Activated T-helper 1 cell treated with anti-CD3 and anti-CD28 coated beads, Interleukin-2, amount 50 U/mL, for 16 hours (primary cell): ENCODE measurements at regions not wholly inside any gene's neighbourhood (a gene's known extent, or its start where the extent isn't known, plus 50 kb on each side); places are given as distances from the start of the nearest gene placed in this dataset.
"Not testable (repeated sequence)": the region's sequence is repeated elsewhere in the genome, so short reads cannot be mapped to it uniquely, and the experiment has no call there.

Source experiments
- DNase-seq, 2 donors: peaks; one replicate each; pipeline ENCODE4 v3.0.0-alpha.2; 2020; ENCODE audit warnings: low read depth in 1 of 2, low spot score in 1 of 2

DNA sequence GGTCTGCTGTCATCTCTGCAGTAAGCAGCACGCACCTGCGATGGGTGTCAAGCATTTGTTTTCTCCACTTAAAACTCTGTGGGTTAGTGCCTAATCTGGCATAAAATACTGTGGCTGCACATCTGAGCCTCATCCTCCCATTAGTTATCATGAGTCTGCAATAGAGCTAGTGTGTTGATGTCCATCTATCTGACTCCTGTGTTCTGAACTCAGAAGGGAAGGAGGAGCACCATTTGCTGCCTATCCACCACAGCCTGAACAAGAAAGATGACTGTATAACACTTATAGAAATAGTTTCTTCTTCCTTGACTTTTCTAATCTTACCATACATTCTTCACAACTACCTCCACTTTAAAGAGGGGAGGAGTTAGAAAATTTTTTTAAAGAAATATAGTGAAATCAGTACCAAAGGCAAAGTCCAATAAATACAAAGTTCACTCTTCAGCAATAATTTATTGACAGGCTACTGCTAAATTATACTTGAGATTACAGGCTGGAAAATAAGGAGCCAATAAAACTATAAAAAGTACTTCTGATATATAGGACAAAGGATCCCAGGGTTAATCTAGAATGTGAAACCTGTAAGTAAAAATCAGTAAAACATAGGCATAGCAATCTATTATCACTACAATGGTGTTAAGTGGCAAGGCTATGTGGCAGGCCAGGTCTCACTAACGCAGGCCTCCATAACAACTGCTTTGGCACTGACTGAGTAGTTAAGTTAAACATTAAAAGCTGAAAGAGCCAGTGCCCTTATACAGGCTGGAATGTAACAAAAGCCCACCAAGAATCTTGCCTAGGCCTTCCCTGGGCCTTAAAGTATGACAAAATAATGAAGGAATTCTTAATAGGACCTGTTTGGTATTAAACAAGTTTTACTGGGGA is 70.2 kb downstream of the LGALS9C start:
- not testable (repeated sequence) for DNase-seq

DNA sequence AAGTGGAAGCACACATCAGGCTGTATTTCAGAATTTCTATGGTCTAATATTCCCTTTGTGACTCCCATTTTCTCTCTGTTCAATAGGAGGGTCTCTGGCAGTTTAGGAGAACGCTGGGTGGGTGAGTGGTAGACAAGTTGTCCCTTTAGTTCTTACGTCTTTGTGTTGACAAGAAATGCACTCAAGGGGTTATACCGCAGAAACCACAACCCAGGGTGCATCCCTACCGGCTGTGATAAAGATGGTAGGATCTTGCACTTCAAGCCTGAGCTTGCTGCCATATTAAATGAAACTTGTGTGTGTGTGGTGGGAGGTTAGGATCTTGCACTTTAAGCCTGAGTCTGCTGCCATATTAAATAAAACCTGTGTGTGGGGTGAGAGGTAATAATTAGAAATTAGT is 80.5 kb downstream of the LGALS9C start:
- DNase-seq = not testable (repeated sequence)

DNA sequence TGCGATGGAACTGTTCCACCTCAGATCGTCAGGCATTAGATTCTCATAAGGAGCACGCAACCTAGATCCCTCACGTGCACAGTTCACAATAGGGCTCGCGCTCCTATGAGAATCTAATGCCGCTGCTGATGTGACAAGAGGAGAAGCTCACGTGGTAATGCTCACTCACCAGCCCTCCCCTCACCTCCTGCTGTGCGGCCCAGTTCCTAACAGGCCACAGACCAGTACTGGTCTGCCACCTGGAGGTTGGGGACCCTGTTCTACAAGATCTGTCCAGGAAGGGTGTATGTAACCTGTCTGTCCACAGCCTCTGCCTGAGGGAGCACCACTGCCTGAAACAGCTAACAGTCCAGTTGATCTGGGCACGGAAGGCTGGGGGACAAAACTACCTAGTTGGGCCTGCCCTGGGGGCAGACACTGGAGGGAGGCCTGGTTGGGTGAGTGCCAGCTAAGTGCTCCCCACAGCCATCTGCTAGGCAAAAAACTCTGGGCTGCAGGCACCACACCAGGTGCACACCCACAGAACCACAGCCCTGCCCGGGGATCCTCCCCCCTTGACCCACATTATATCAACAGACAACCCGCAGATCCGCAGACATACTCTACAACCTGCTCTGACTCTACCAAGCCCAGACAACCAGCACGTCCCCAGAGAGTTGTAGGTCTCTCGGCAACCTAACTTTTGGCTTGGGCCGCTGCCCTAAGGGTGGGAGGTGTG is 80.7 kb downstream of the TBC1D28 start:
- not testable (repeated sequence) for DNase-seq

DNA sequence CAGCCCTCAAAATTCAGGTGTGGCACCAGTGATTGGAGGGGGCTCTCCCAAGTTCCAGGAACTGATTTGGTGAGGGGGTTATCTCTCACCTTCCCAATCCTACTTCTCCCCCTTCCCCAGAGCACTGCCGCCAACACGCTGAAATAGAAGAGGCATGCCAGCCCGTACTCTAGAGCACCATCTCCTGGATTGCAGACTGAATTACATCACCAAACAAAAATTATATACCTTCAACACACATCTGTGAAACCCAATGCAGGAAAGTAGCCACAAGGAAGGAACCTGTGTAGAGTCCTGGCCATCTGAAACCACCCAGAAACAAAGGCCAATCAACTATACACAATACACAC is 80.1 kb downstream of the TBC1D28 start:
- peak in 1 of 2 donors; percentile 4 for DNase-seq

DNA sequence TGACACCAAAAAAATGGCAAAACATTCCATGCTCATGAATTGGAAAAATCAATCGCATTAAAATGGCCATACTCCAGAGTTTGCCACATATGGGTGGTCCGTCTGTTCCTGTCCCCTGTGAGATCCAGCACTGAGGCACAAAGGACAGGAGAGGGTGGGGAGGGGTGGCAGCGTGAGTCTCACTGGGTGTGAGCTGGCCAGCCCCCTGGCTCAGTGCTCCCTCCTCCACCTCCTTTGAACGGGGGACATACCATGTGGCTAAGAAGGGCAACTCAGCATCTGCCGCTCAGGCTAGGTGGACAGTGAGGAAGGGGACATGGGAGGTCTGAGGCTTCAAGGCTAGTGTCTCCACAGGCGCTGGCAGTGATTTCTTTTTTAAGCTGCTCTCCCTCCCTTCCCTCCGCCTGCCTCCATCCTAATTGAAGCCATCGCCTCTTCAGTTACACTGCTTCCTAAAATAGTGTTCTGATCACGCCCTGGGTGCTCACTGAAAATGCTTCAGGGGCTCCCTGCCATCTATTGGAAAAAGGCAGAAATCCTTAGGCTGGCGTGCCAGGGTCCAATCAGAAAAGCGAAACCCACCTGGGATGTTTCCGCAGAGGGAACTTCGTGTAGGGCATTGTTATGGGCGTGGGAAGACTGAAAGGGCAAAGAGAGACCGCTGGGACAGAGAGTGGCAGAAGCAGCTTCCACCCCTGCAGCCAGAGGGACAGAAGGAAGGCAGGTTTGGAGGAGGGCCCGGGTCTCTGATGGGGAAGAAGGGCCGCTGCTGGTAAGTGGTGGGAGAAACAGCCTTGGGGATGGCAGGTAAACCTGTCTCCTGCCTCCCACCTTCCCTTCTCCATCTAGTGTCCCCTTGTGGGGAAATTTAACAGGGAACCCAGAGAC is 75.8 kb downstream of the TBC1D28 start:
- DNase-seq = not testable (repeated sequence)

DNA sequence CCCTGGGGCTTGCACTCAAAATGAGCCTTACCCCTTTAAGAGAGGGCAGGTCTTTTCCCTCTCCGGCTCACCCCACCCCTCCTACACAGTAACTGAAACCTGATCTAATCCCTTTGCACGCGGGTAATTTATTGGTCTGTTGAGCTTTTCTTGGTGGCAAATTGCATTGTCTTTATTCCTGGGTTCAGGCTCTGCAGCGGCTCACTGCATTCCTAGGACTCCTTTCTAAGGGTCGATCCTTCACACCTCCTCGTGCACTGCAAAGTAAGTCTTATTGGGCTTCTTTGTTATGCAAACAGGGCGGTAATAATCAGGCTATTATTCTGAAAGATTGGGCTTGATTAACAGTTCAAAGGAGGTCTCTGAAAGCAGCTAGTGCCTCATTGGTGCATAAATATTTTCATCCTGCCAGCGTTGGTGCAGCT is 74.7 kb downstream of the TBC1D28 start:
- DNase-seq = not testable (repeated sequence)

DNA sequence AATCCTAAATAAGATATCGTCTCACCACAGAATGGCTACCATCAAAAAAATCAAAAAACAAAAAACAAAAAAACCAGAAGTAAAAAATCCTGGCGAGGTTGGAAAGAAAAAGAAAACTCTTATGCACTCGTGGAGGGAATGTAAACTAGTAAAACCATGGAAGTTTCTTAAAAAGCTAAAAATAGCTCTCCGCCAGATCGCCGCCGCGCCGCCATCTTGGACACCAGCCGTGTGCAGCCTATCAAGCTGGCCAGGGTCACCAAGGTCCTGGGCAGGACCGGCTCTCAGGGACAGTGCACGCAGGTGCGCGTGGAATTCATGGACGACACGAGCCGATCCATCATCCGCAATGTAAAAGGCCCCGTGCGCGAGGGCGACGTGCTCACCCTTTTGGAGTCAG is 71.7 kb downstream of the TBC1D28 start:
- not testable (repeated sequence) for DNase-seq

DNA sequence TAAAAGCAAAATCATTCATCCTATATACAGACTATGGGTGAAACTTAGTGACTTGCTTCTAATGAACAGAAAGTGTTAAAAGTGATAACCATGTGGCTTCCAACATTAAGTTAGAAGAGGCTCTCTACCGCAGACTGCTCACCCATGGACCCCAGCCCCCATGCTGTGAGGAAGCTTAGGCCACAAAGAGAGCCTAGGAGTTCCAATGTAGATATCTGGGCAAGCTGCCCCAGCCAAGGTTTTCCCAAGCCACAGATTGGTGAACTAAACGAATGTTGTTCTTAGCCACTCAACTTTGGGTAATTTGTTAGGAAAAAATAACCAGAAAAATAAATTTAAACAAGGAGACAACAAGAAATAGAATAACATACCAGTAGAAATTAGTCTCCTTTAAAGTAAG is 70.1 kb downstream of the TBC1D28 start:
- DNase-seq = not testable (repeated sequence)
